WERI-Rb-1 (cell line): ENCODE measurements at regions not wholly inside any gene's neighbourhood (a gene's known extent, or its start where the extent isn't known, plus 50 kb on each side); places are given as distances from the start of the nearest gene placed in this dataset.

ENCODE experiments used
- DNase-seq: peaks from one replicate; pipeline ENCODE4 v3.0.0-alpha.2; 2020
- H3K27ac ChIP-seq: fragments of 250-450 bp; sonication (Bioruptor Pico); 2 replicates; pipeline ENCODE4 v1.5.1; 2020; ENCODE audit warnings: mild to moderate bottlenecking, moderate library complexity
- H3K27me3 ChIP-seq: fragments of 250-450 bp; sonication (Bioruptor Pico); 2 replicates; pipeline ENCODE4 v1.5.1; 2021; ENCODE audit warnings: mild to moderate bottlenecking, low read depth, moderate library complexity; ENCODE audit not compliant: insufficient read depth, severe bottlenecking
- H3K36me3 ChIP-seq: fragments of 250-450 bp; sonication (Bioruptor Pico); 2 replicates; pipeline ENCODE4 v1.5.1; 2020; ENCODE audit warnings: mild to moderate bottlenecking, moderate library complexity
- H3K4me3 ChIP-seq: 2 replicates; pipeline ENCODE4 v1.5.1; 2011; ENCODE audit warnings: low read depth, mild to moderate bottlenecking, control low read depth, low read length
- H3K9me3 ChIP-seq: fragments of 250-450 bp; sonication (Bioruptor Pico); 2 replicates; pipeline ENCODE4 v1.5.1; 2021; ENCODE audit warnings: mild to moderate bottlenecking, moderate library complexity; ENCODE audit not compliant: severe bottlenecking
- CTCF ChIP-seq: IDR thresholded peaks from 2 replicates; pipeline ENCODE4 v1.5.1; 2011; ENCODE audit warnings: low read depth, mild to moderate bottlenecking, control low read depth, inconsistent platforms, low read length

- Histone ChIP-seq H3K36me3 (no peaks in the 10 kb centered on the region), H3K27me3 (peaks cover 5% of the 10 kb centered on the region), H3K27ac (no peak overlapping the region), H3K9me3 (no peaks in the 10 kb centered on the region), H3K4me3 (no peak overlapping the region)
- DNase-seq = no peak
- TF ChIP-seq CTCF = no peak
Observed at GRCh38 chrX:5051831-5052491, 1176.7 kb downstream of the NLGN4X start.

GRCh38 chrX:5042563-5042962 is 1186.1 kb downstream of the NLGN4X start:
- DNase-seq = no peak
- no peaks in the 10 kb centered on the region for H3K36me3 ChIP-seq
- peaks cover 56% of the 10 kb centered on the region for H3K27me3 ChIP-seq
- H3K27ac ChIP-seq = no peak overlapping the region
- H3K9me3 ChIP-seq = no peaks in the 10 kb centered on the region
- no peak for TF ChIP-seq CTCF
- H3K4me3 ChIP-seq = no peak overlapping the region

- no peak for TF ChIP-seq CTCF
- H3K9me3 ChIP-seq = no peaks in the 10 kb centered on the region
- no peak for DNase-seq
- peaks cover 27% of the 10 kb centered on the region for H3K27me3 ChIP-seq
- no peak overlapping the region for H3K4me3 ChIP-seq
- H3K27ac ChIP-seq = no peak overlapping the region
- no peaks in the 10 kb centered on the region for H3K36me3 ChIP-seq
Observed at GRCh38 chrX:5031792-5032191, 1196.9 kb downstream of the NLGN4X start.

- H3K9me3 ChIP-seq = no peaks in the 10 kb centered on the region
- H3K4me3 ChIP-seq = no peak overlapping the region
- H3K36me3 ChIP-seq = no peaks in the 10 kb centered on the region
- peaks cover 44% of the 10 kb centered on the region for H3K27me3 ChIP-seq
- DNase-seq = no peak
- H3K27ac ChIP-seq = no peak overlapping the region
- TF ChIP-seq CTCF = no peak
Observed at GRCh38 chrX:5015451-5015850, 1213.2 kb downstream of the NLGN4X start.

- peaks cover 9% of the 10 kb centered on the region for H3K27me3 ChIP-seq
- H3K9me3 ChIP-seq = no peaks in the 10 kb centered on the region
- H3K27ac ChIP-seq = no peak overlapping the region
- no peak for TF ChIP-seq CTCF
- no peaks in the 10 kb centered on the region for H3K36me3 ChIP-seq
- DNase-seq = no peak
- H3K4me3 ChIP-seq = no peak overlapping the region
Observed at GRCh38 chrX:4994855-4995254, 1233.8 kb downstream of the NLGN4X start.

GRCh38 chrX:4978613-4979012 is 1250.1 kb downstream of the NLGN4X start:
- H3K27me3 ChIP-seq = no peaks in the 10 kb centered on the region
- no peak for TF ChIP-seq CTCF
- no peaks in the 10 kb centered on the region for H3K9me3 ChIP-seq
- H3K27ac ChIP-seq = no peak overlapping the region
- no peak for DNase-seq
- H3K4me3 ChIP-seq = no peak overlapping the region
- H3K36me3 ChIP-seq = no peaks in the 10 kb centered on the region
